H9 (cell line): ENCODE measurements at regions not wholly inside any gene's neighbourhood (a gene's known extent, or its start where the extent isn't known, plus 50 kb on each side); places are given as distances from the start of the nearest gene placed in this dataset.

ENCODE experiments used
- DNase-seq: peaks from one replicate; pipeline ENCODE4 v3.0.0-alpha.2; 2017
- H2AFZ ChIP-seq: one replicate; pipeline ENCODE4 v1.6.1; 2013; ENCODE audit warnings: mild to moderate bottlenecking, low read length, control low read depth, moderate library complexity
- H2AK5ac ChIP-seq: 2 replicates; pipeline ENCODE4 v1.6.1; 2013; ENCODE audit warnings: low read length, control low read depth, mixed read lengths; ENCODE audit not compliant: insufficient read length
- H2BK120ac ChIP-seq: one replicate; pipeline ENCODE4 v1.6.1; 2013; ENCODE audit warnings: low read depth, mild to moderate bottlenecking, low read length, control low read depth, inconsistent platforms; ENCODE audit not compliant: poor library complexity, severe bottlenecking
- H2BK12ac ChIP-seq: 2 replicates; pipeline ENCODE4 v1.6.1; 2013; ENCODE audit warnings: low read length, control low read depth, mixed read lengths, low read depth; ENCODE audit not compliant: insufficient read length
- H2BK15ac ChIP-seq: 2 replicates; pipeline ENCODE4 v1.6.1; 2013; ENCODE audit warnings: low read depth, low read length, control low read depth
- H2BK20ac ChIP-seq: one replicate; pipeline ENCODE4 v1.6.1; 2013; ENCODE audit warnings: low read depth, mild to moderate bottlenecking, low read length, control low read depth, inconsistent platforms; ENCODE audit not compliant: poor library complexity, severe bottlenecking
- H2BK5ac ChIP-seq: 2 replicates; pipeline ENCODE4 v1.6.1; 2013; ENCODE audit warnings: low read length, control low read depth, mixed read lengths; ENCODE audit not compliant: insufficient read length
- H3K14ac ChIP-seq: 2 replicates; pipeline ENCODE4 v1.6.1; 2013; ENCODE audit warnings: low read length, control low read depth; ENCODE audit not compliant: insufficient read depth
- H3K18ac ChIP-seq: 2 replicates; pipeline ENCODE4 v1.6.1; 2013; ENCODE audit warnings: low read depth, mild to moderate bottlenecking, mixed read lengths, low read length, control low read depth; ENCODE audit not compliant: insufficient read length
- H3K23ac ChIP-seq: 2 replicates; pipeline ENCODE4 v1.6.1; 2013; ENCODE audit warnings: low read length, control low read depth, mixed read lengths, low read depth; ENCODE audit not compliant: insufficient read length
- H3K23me2 ChIP-seq: 2 replicates; pipeline ENCODE4 v1.6.1; 2013; ENCODE audit warnings: low read depth, mild to moderate bottlenecking, mixed read lengths, low read length, control low read depth; ENCODE audit not compliant: insufficient read length, poor library complexity, severe bottlenecking
- H3K27ac ChIP-seq: 2 replicates; pipeline ENCODE4 v1.5.1; 2013; ENCODE audit warnings: low read length, control low read depth, mixed read lengths, low read depth; ENCODE audit not compliant: insufficient read length
- H3K27me3 ChIP-seq: 2 replicates; pipeline ENCODE4 v1.6.1; 2013; ENCODE audit warnings: low read length, control low read depth, inconsistent platforms; ENCODE audit not compliant: insufficient read depth
- H3K4ac ChIP-seq: 2 replicates; pipeline ENCODE4 v1.6.1; 2013; ENCODE audit warnings: low read depth, mild to moderate bottlenecking, control low read depth, inconsistent platforms, low read length, moderate library complexity
- H3K4me1 ChIP-seq: 2 replicates; pipeline ENCODE4 v1.6.1; 2013; ENCODE audit warnings: low read length, control low read depth, inconsistent platforms; ENCODE audit not compliant: insufficient read depth
- H3K4me2 ChIP-seq: 2 replicates; pipeline ENCODE4 v1.6.1; 2013; ENCODE audit warnings: low read length, control low read depth, mixed read lengths; ENCODE audit not compliant: insufficient read length, insufficient read depth
- H3K56ac ChIP-seq: 2 replicates; pipeline ENCODE4 v1.6.1; 2013; ENCODE audit warnings: low read depth, mild to moderate bottlenecking, mixed read lengths, low read length, control low read depth; ENCODE audit not compliant: insufficient read length
- H3K79me1 ChIP-seq: 2 replicates; pipeline ENCODE4 v1.6.1; 2013; ENCODE audit warnings: low read depth, mild to moderate bottlenecking, moderate library complexity, low read length, control low read depth, inconsistent platforms; ENCODE audit not compliant: insufficient read depth, poor library complexity, severe bottlenecking
- H3K79me2 ChIP-seq: 2 replicates; pipeline ENCODE4 v1.6.1; 2013; ENCODE audit warnings: low read length, control low read depth, inconsistent platforms; ENCODE audit not compliant: insufficient read depth
- H3K9ac ChIP-seq: 2 replicates; pipeline ENCODE4 v1.6.1; 2013; ENCODE audit warnings: low read length, control low read depth, mixed read lengths; ENCODE audit not compliant: insufficient read length; ENCODE audit errors: extremely low read depth
- H3K9me3 ChIP-seq: one replicate; pipeline ENCODE4 v1.6.1; 2013; ENCODE audit warnings: low read depth, low read length, inconsistent platforms; ENCODE audit not compliant: control insufficient read depth
- H3T11ph ChIP-seq: one replicate; pipeline ENCODE4 v1.6.1; 2013; ENCODE audit warnings: mild to moderate bottlenecking, low read length, control low read depth, inconsistent platforms
- H4K20me1 ChIP-seq: one replicate; pipeline ENCODE4 v1.6.1; 2013; ENCODE audit not compliant: control insufficient read depth, insufficient read length, insufficient read depth
- H4K5ac ChIP-seq: 2 replicates; pipeline ENCODE4 v1.6.1; 2013; ENCODE audit warnings: low read depth, mild to moderate bottlenecking, mixed read lengths, low read length, control low read depth; ENCODE audit not compliant: insufficient read length
- H4K8ac ChIP-seq: replicated peaks from 2 replicates; pipeline ENCODE4 v1.6.1; 2013; ENCODE audit warnings: low read length, control low read depth, mixed read lengths, low read depth; ENCODE audit not compliant: insufficient read length
- H4K91ac ChIP-seq: 2 replicates; pipeline ENCODE4 v1.6.1; 2013; ENCODE audit warnings: low read depth, mild to moderate bottlenecking, moderate library complexity, mixed read lengths, low read length, control low read depth; ENCODE audit not compliant: insufficient read length
- H3K27ac Mint-ChIP-seq, 3 experiments: 2 replicates in 2 of 3; 3 replicates in 1 of 3; pipeline ENCODE4 v1.8.0; 2020 to 2021; ENCODE audit warnings: mixed read lengths in 3 of 3, mild to moderate bottlenecking in 1 of 3, moderate library complexity in 1 of 3
- H3K27me3 Mint-ChIP-seq: 2 replicates; pipeline ENCODE4 v1.8.0; 2021; ENCODE audit warnings: low read depth, mild to moderate bottlenecking, moderate library complexity, mixed read lengths
- H3K36me3 Mint-ChIP-seq, 3 experiments: 2 replicates in 2 of 3; 3 replicates in 1 of 3; pipeline ENCODE4 v1.8.0; 2020 to 2021; ENCODE audit warnings: low read depth in 3 of 3, mixed read lengths in 3 of 3; ENCODE audit not compliant: insufficient read depth in 1 of 3
- H3K4me1 Mint-ChIP-seq, 2 experiments: 2 replicates each; pipeline ENCODE4 v1.8.0; 2020; ENCODE audit warnings: mixed read lengths in 2 of 2
- H3K4me3 Mint-ChIP-seq, 2 experiments: 2 replicates in 1 of 2; 3 replicates in 1 of 2; pipeline ENCODE4 v1.8.0; 2020 to 2021; ENCODE audit warnings: mild to moderate bottlenecking in 2 of 2, mixed read lengths in 2 of 2, moderate library complexity in 1 of 2
- H3K9me3 Mint-ChIP-seq, 2 experiments: 2 replicates in 1 of 2; 3 replicates in 1 of 2; pipeline ENCODE4 v1.8.0; 2020; ENCODE audit warnings: mild to moderate bottlenecking in 2 of 2, mixed read lengths in 2 of 2, moderate library complexity in 1 of 2
- WGBS: extraction: QIAGEN DNeasy Blood & Tissue Kit; methylation state at CpG from one replicate; pipeline ENCODE4 v1.1.7; 2013; ENCODE audit warnings: missing lambda C conversion rate, low lambda C conversion rate, mixed read lengths; ENCODE audit not compliant: insufficient read length; ENCODE audit errors: extremely low coverage; 5-methylcytosine and 5-hydroxymethylcytosine counted together
- TF ChIP-seq, protein P1 (sequence below): fragments of 200-600 bp; sonication (generic); conservative IDR thresholded peaks from 3 replicates; pipeline ENCODE4 v1.8.0; 2021; ENCODE audit warnings: antibody characterized with exemption, mild to moderate bottlenecking

DNA sequence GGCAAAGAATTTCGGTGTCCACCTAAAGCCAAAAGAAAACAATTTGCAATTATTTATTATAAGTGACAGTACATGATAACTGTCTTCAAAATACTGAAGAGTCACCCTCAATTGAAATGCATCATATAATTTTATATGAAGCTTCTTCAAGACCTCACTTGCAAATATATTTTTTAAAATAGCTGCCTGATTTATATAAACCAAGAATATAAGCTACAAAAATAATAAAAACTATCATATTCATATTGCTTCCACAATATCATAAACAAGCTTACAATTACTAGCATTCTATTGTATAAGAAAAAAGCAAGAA lies 144.1 kb downstream of the CETN3 start:
- no peak overlapping the region for H3K14ac ChIP-seq
- H3K27me3 ChIP-seq, result no peaks in the 10 kb centered on the region
- TF ChIP-seq, protein P1, sequence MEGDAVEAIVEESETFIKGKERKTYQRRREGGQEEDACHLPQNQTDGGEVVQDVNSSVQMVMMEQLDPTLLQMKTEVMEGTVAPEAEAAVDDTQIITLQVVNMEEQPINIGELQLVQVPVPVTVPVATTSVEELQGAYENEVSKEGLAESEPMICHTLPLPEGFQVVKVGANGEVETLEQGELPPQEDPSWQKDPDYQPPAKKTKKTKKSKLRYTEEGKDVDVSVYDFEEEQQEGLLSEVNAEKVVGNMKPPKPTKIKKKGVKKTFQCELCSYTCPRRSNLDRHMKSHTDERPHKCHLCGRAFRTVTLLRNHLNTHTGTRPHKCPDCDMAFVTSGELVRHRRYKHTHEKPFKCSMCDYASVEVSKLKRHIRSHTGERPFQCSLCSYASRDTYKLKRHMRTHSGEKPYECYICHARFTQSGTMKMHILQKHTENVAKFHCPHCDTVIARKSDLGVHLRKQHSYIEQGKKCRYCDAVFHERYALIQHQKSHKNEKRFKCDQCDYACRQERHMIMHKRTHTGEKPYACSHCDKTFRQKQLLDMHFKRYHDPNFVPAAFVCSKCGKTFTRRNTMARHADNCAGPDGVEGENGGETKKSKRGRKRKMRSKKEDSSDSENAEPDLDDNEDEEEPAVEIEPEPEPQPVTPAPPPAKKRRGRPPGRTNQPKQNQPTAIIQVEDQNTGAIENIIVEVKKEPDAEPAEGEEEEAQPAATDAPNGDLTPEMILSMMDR, result no peak; the same call in 1 of the 3 replicates
- H3K4ac ChIP-seq, result no peak overlapping the region
- no peak for DNase-seq
- H4K20me1 ChIP-seq, result no peaks in the 10 kb centered on the region
- no peak overlapping the region for H2BK20ac ChIP-seq
- H3K36me3 Mint-ChIP-seq, result no peaks in the 10 kb centered on the region
- H3K27ac Mint-ChIP-seq, result no peak overlapping the region
- no peaks in the 10 kb centered on the region for H3K79me2 ChIP-seq
- H3K9me3 Mint-ChIP-seq, result no peaks in the 10 kb centered on the region
- no peaks in the 10 kb centered on the region for H3K9me3 ChIP-seq
- no peak overlapping the region for H2BK15ac ChIP-seq
- no peaks in the 10 kb centered on the region for H3K79me1 ChIP-seq
- H2BK12ac ChIP-seq, result no peak overlapping the region
- no peak overlapping the region for H3T11ph ChIP-seq
- no CpG with 5 or more reads among the region's 1 CpG for WGBS
- H2AFZ ChIP-seq, result no peak overlapping the region
- no peak overlapping the region for H3K4me3 Mint-ChIP-seq
- H3K4me1 Mint-ChIP-seq, result peaks cover 10 to 12% of the 10 kb centered on the region in 2 experiments
- no peak overlapping the region for H3K23ac ChIP-seq
- no peak overlapping the region for H2BK5ac ChIP-seq
- no peaks in the 10 kb centered on the region for H3K27me3 Mint-ChIP-seq
- H3K9ac ChIP-seq, result no peak overlapping the region
- no peak overlapping the region for H4K5ac ChIP-seq
- no peak overlapping the region for H3K18ac ChIP-seq
- H2AK5ac ChIP-seq, result no peak overlapping the region
- no peak overlapping the region for H2BK120ac ChIP-seq
- no peaks in the 10 kb centered on the region for H3K4me1 ChIP-seq
- no peaks in the 10 kb centered on the region for H3K23me2 ChIP-seq
- no peak overlapping the region for H3K4me2 ChIP-seq
- no peak overlapping the region for H3K56ac ChIP-seq
- H4K91ac ChIP-seq, result no peak overlapping the region
- H3K27ac ChIP-seq, result no peak overlapping the region
- H4K8ac ChIP-seq, result no peak overlapping the region
